Endothelial cell of umbilical vein (primary cell): ENCODE measurements at regions not wholly inside any gene's neighbourhood (a gene's known extent, or its start where the extent isn't known, plus 50 kb on each side); places are given as distances from the start of the nearest gene placed in this dataset.

Experiments used
- BruUV-seq: library from RNA; stranded (reverse); fragments of 400-500 nt; replicated peaks from 2 replicates; lab custom pipeline; 2021; lab: Mats Ljungman, UMichigan
- CTCF ChIA-PET: fragments of 300-600, 350-600 bp; sonication (Branson Sonifier 250); formaldehyde crosslinking; loops from one replicate; lab custom pipeline; 2021; ENCODE audit warnings: antibody characterized with exemption, inconsistent platforms; lab: Charles Lee
- POLR2A ChIA-PET: fragments of 300-600, 350-600 bp; sonication (Branson Sonifier 250); formaldehyde crosslinking; loops from one replicate; lab custom pipeline; 2021; ENCODE audit warnings: antibody characterized with exemption, inconsistent platforms; lab: Charles Lee
- DNase-seq: peaks from one replicate; pipeline ENCODE4 v3.0.0-alpha.2; 2011; ENCODE audit warnings: low read depth, low spot score
- FAIRE-seq: peaks from 2 replicates; lab custom pipeline; 2011; peaks lifted over from hg19 to GRCh38; lab: Jason Lieb, UNC
- H2AFZ ChIP-seq: 2 replicates; pipeline ENCODE4 v1.6.0; 2012; ENCODE audit warnings: low read depth, low read length, control low read depth, inconsistent platforms
- H3K27ac ChIP-seq: 2 replicates; pipeline ENCODE4 v1.5.1; 2011; ENCODE audit warnings: low read depth, mild to moderate bottlenecking, control low read depth, low read length, moderate library complexity; ENCODE audit not compliant: insufficient read depth
- H3K27me3 ChIP-seq, 2 experiments: 2 replicates each; pipeline versions ENCODE4 v1.6.0 to v1.6.1; 2011; ENCODE audit warnings: low read length in 2 of 2, mixed read lengths in 1 of 2; ENCODE audit not compliant: control insufficient read depth in 2 of 2, insufficient read depth in 2 of 2
- H3K36me3 ChIP-seq, 2 experiments: 2 replicates in 1 of 2; 3 replicates in 1 of 2; pipeline ENCODE4 v1.5.1; 2011; ENCODE audit warnings: low read length in 2 of 2, mild to moderate bottlenecking in 1 of 2, moderate library complexity in 1 of 2; ENCODE audit not compliant: control insufficient read depth in 2 of 2, insufficient read depth in 2 of 2; ENCODE audit errors: extremely low read depth in 1 of 2
- H3K4me1 ChIP-seq: 3 replicates; pipeline ENCODE4 v1.5.1; 2011; ENCODE audit warnings: mild to moderate bottlenecking, low read length; ENCODE audit not compliant: control insufficient read depth, insufficient read depth; ENCODE audit errors: extremely low read depth
- H3K4me2 ChIP-seq: 2 replicates; pipeline ENCODE4 v1.6.1; 2011; ENCODE audit warnings: low read length, control low read depth, mixed read lengths; ENCODE audit not compliant: insufficient read depth
- H3K4me3 ChIP-seq, 3 experiments: fragments of 200-600 bp in 1 of 3; sonication (generic), shearing (Covaris generic) in 1 of 3; replicated peaks in 1 of 3; 2 replicates each; pipeline ENCODE4 v1.5.1; 2011 to 2016; ENCODE audit warnings: control low read depth in 3 of 3, low read length in 3 of 3, mild to moderate bottlenecking in 2 of 3, inconsistent platforms in 1 of 3, low read depth in 1 of 3, moderate library complexity in 1 of 3; ENCODE audit not compliant: insufficient read depth in 1 of 3
- H3K79me2 ChIP-seq: 2 replicates; pipeline ENCODE4 v1.6.0; 2012; ENCODE audit warnings: low read length, inconsistent platforms; ENCODE audit not compliant: control insufficient read depth, insufficient read depth
- H3K9ac ChIP-seq: replicated peaks from 2 replicates; pipeline ENCODE3; 2011; ENCODE audit warnings: low read length, control low read depth; ENCODE audit not compliant: insufficient read depth; ENCODE audit errors: extremely low read depth
- H3K9me1 ChIP-seq: replicated peaks from 3 replicates; pipeline ENCODE4 v1.6.0; 2011; ENCODE audit warnings: mild to moderate bottlenecking, low read length; ENCODE audit not compliant: control insufficient read depth, insufficient read depth; ENCODE audit errors: extremely low read depth
- H3K9me3 ChIP-seq: replicated peaks from 2 replicates; pipeline ENCODE4 v1.5.1; 2012; ENCODE audit warnings: low read length, inconsistent platforms; ENCODE audit not compliant: control insufficient read depth, insufficient read depth
- H4K20me1 ChIP-seq: replicated peaks from 2 replicates; pipeline ENCODE3; 2011; ENCODE audit warnings: mild to moderate bottlenecking, low read length; ENCODE audit not compliant: control insufficient read depth, insufficient read depth; ENCODE audit errors: extremely low read depth
- CTCF ChIP-seq, 2 donors: IDR thresholded peaks; 1 replicate in 1 of 2; 2 replicates in 1 of 2; pipeline ENCODE4 v1.5.1; 2011; ENCODE audit warnings: low read length in 2 of 2, mild to moderate bottlenecking in 2 of 2, moderate library complexity in 2 of 2, control low read depth in 1 of 2, inconsistent platforms in 1 of 2, low read depth in 1 of 2; ENCODE audit not compliant: insufficient read depth in 1 of 2; ENCODE audit errors: extremely low read depth in 1 of 2
- EZH2 ChIP-seq: IDR thresholded peaks from 2 replicates; pipeline ENCODE4 v1.6.1; 2012; ENCODE audit warnings: borderline replicate concordance, low read depth, mild to moderate bottlenecking, moderate library complexity, low read length, inconsistent platforms; ENCODE audit not compliant: severe bottlenecking
- FOS ChIP-seq: IDR thresholded peaks from 2 replicates; pipeline ENCODE4 v1.6.1; 2011; ENCODE audit warnings: mild to moderate bottlenecking, low read length, moderate library complexity, borderline replicate concordance; ENCODE audit not compliant: insufficient read depth
- GATA2 ChIP-seq: IDR thresholded peaks from 2 replicates; pipeline ENCODE4 v1.7.0; 2011; ENCODE audit warnings: low read depth, mild to moderate bottlenecking, moderate library complexity, mixed read lengths, low read length; ENCODE audit not compliant: insufficient read length, insufficient read depth
- JUN ChIP-seq: IDR thresholded peaks from 2 replicates; pipeline ENCODE4 v1.6.1; 2011; ENCODE audit warnings: borderline replicate concordance, low read depth; ENCODE audit not compliant: insufficient read length, insufficient read depth
- MAX ChIP-seq: IDR thresholded peaks from 2 replicates; pipeline ENCODE4 v1.6.1; 2011; ENCODE audit not compliant: insufficient read depth, insufficient read length
- MYC ChIP-seq: IDR thresholded peaks from one replicate; pipeline ENCODE4 v1.6.1; 2011; ENCODE audit warnings: mild to moderate bottlenecking, low read depth, low read length
- POLR2A ChIP-seq: IDR thresholded peaks from 2 replicates; pipeline ENCODE4 v1.6.1; 2012; ENCODE audit warnings: low read depth, mild to moderate bottlenecking, control low read depth, low read length
- POLR2AphosphoS5 ChIP-seq: IDR thresholded peaks from 2 replicates; pipeline ENCODE4 v1.6.1; 2012; ENCODE audit warnings: low read depth, mild to moderate bottlenecking, control low read depth, low read length, moderate library complexity; ENCODE audit not compliant: insufficient read depth
- dilution Hi-C: fragments of 300-500 bp; cut with MboI; formaldehyde crosslinking; loops from one replicate; pipeline ENCODE4 v1.15.0; 2019; ENCODE audit warnings: low sequenced_read_pairs; ENCODE audit not compliant: extremely low pct_ligation_motif_present
- intact Hi-C: fragments of 100-400 bp; cut with micrococcal nuclease; formaldehyde crosslinking; loops from one replicate; pipeline ENCODE4 v1.10.0; 2022

GRCh38 chr4:82057990-82058544 lies 315.7 kb downstream of the HNRNPD start:
- dilution Hi-C loops: no loop called here
- H3K4me3 ChIP-seq: no peak overlapping the region
- no peak for FAIRE-seq

More at GRCh38 chr4:82057990-82058544, 315.7 kb downstream of the HNRNPD start:
- Histone ChIP-seq H2AFZ (no peak overlapping the region), H3K79me2 (no peaks in the 10 kb centered on the region), H3K9me1 (no peaks in the 10 kb centered on the region), H3K9ac (no peak overlapping the region), H3K27me3 (no peaks in the 10 kb centered on the region), H3K4me1 (no peaks in the 10 kb centered on the region), H3K36me3 (no peaks in the 10 kb centered on the region), H3K27ac (no peak overlapping the region), H3K4me2 (no peak overlapping the region), H4K20me1 (no peaks in the 10 kb centered on the region), H3K9me3 (no peaks in the 10 kb centered on the region)
- CTCF ChIA-PET: no interaction called here
- POLR2A ChIA-PET: no interaction called here
- DNase-seq: no peak
- no peak for TF ChIP-seq MAX
- no peak for TF ChIP-seq EZH2
- TF ChIP-seq POLR2AphosphoS5: no peak
- no peak for TF ChIP-seq MYC
- no peak for TF ChIP-seq POLR2A
- TF ChIP-seq CTCF (IDR thresholded peaks at IDR 0.05; ENCODE audit: extremely low read depth in 1 of 2, insufficient read depth in 1 of 2, low read depth in 1 of 2, low read length in 2 of 2): no peak
- TF ChIP-seq GATA2: no peak
- TF ChIP-seq JUN: no peak
- no peak for TF ChIP-seq FOS
- BruUV-seq: no TSS peak
- intact Hi-C loops: no loop called here
